RWPE1 (cell line): ENCODE measurements at regions not wholly inside any gene's neighbourhood (a gene's known extent, or its start where the extent isn't known, plus 50 kb on each side); places are given as distances from the start of the nearest gene placed in this dataset.

Experiments
- CTCF ChIA-PET: fragments of 350-600 bp; sonication (Branson Sonifier 250); formaldehyde crosslinking; extraction: SDS; loops from one replicate; lab custom pipeline; 2021; lab: Yijun Ruan, JAX
- POLR2A ChIA-PET: fragments of 400-600 bp; formaldehyde crosslinking; extraction: SDS; loops from one replicate; lab custom pipeline; 2020; ENCODE audit warnings: antibody characterized with exemption; ENCODE audit not compliant: low non-redundant PET; lab: Yijun Ruan, JAX
- DNase-seq: peaks from one replicate; pipeline ENCODE4 v3.0.0; 2012; ENCODE audit warnings: low spot score
- H3K27ac ChIP-seq: fragments of 450-650 bp; 2 replicates; pipeline ENCODE4 v1.5.1; 2017
- TF ChIP-seq, protein P1 (sequence below): fragments of 450-650 bp; conservative IDR thresholded peaks from 2 replicates; pipeline ENCODE4 v1.5.1; 2017; ENCODE audit warnings: low read depth, mild to moderate bottlenecking

DNA sequence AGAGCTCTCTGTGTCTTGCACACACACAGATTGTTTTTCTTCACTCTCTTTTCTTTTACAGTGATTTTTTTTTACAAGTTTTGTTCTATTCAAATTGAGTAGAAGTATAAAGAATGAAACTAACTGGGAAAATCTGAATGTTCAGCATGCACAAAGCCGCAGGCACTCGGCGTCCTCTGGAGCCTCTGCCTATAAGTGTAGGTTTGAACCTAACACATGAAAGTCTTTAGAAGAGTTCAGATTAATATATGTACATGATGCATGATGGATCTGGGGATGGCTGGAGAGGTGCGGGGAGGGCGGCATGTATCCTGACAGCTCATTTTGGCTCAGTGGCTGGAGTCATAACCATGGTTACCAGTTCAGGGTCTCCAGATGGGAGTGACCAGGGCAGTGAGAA, 301.1 kb upstream of the CDH4 start:
- no peak for DNase-seq
- H3K27ac ChIP-seq, result no peak overlapping the region
- TF ChIP-seq, protein P1, sequence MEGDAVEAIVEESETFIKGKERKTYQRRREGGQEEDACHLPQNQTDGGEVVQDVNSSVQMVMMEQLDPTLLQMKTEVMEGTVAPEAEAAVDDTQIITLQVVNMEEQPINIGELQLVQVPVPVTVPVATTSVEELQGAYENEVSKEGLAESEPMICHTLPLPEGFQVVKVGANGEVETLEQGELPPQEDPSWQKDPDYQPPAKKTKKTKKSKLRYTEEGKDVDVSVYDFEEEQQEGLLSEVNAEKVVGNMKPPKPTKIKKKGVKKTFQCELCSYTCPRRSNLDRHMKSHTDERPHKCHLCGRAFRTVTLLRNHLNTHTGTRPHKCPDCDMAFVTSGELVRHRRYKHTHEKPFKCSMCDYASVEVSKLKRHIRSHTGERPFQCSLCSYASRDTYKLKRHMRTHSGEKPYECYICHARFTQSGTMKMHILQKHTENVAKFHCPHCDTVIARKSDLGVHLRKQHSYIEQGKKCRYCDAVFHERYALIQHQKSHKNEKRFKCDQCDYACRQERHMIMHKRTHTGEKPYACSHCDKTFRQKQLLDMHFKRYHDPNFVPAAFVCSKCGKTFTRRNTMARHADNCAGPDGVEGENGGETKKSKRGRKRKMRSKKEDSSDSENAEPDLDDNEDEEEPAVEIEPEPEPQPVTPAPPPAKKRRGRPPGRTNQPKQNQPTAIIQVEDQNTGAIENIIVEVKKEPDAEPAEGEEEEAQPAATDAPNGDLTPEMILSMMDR, result no peak
- ChIA-PET POLR2A (no interaction called here), CTCF (interaction anchor here (0.6 kb wide), 1 partner anchor 901 kb away, joined by 3 read pairs; no protein-coding TSS in a partner anchor)

GRCh38 chr20:60952861-60953260, 299.2 kb upstream of the CDH4 start:
- CTCF ChIA-PET, result no interaction called here
- no peak overlapping the region for H3K27ac ChIP-seq
- no peak for DNase-seq
- TF ChIP-seq, protein P1, result no peak
- POLR2A ChIA-PET, result no interaction called here

DNA sequence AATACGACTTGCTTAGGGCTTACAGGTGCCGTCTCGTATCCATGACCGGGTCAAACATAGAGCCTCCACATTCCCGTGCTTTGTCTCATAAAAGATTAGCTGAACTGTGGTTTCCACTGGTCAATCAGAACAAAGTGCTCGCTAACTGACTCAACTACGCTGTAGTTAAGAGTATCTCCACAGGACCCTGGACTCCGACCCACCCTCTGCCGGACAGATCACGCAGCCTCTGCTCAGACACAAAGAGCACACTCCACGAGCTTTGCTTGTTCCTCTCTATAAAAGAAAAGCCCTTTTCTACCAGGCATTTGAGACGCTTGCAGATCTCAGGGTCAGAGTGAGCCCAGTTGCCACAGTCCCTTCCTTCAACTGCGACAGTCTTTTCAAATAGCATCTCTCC, 298.7 kb upstream of the CDH4 start:
- TF ChIP-seq, protein P1, result no peak
- H3K27ac ChIP-seq, result no peak overlapping the region
- ChIA-PET CTCF (no interaction called here), POLR2A (no interaction called here)
- no peak for DNase-seq

GRCh38 chr20:60955706-60956105, 296.4 kb upstream of the CDH4 start:
- no peak for DNase-seq
- TF ChIP-seq, protein P1, result no peak
- ChIA-PET POLR2A (no interaction called here), CTCF (no interaction called here)
- no peak overlapping the region for H3K27ac ChIP-seq

DNA sequence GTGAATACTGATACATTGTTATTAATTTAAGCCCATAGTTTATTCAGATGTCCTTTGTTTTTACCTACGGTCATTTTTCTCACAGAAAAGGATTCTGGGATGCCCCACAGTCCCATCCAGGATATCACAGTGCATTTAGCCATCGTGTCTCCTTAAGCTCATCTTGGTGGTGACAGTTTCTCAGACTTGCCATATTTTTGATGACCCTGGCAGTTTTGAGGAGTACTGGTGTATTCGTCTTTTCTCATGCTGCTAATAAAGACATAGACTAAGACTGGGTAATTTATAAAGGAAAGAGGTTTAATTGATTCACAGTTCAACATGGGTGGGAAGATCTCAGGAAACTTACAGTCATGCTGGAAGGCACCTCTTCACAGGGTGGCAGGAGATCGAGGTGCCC, 295.9 kb upstream of the CDH4 start:
- CTCF ChIA-PET, result no interaction called here
- no peak for DNase-seq

GRCh38 chr20:60957621-60958020, 294.4 kb upstream of the CDH4 start:
- no peak overlapping the region for H3K27ac ChIP-seq
- ChIA-PET POLR2A (no interaction called here), CTCF (no interaction called here)
- no peak for DNase-seq
- TF ChIP-seq, protein P1, result no peak

More for the DNA sequence above, 295.9 kb upstream of the CDH4 start:
- TF ChIP-seq, protein P1, result no peak
- H3K27ac ChIP-seq, result no peak overlapping the region
- POLR2A ChIA-PET, result no interaction called here

- CTCF ChIA-PET, result no interaction called here
- POLR2A ChIA-PET, result no interaction called here
- no peak for DNase-seq
- no peak overlapping the region for H3K27ac ChIP-seq
- TF ChIP-seq, protein P1, result no peak
Measured at GRCh38 chr20:60959971-60960370, 292.1 kb upstream of the CDH4 start.
